K562 (cell line): ENCODE measurements at regions not wholly inside any gene's neighbourhood (a gene's known extent, or its start where the extent isn't known, plus 50 kb on each side); places are given as distances from the start of the nearest gene placed in this dataset.

Source experiments
- ATAC-seq: fragments of 200-7000 bp; cut with Tn5 transposase; 3 replicates; pipeline ENCODE4 v1.9.1; 2020; ENCODE audit warnings: moderate library complexity
- BruUV-seq: library from RNA; stranded (reverse); fragments of 400-500 nt; replicated peaks from 2 replicates; lab custom pipeline; 2021; lab: Mats Ljungman, UMichigan
- CTCF ChIA-PET: fragments of 300-600 bp; formaldehyde crosslinking; extraction: SDS; loops from one replicate; lab custom pipeline; 2021; ENCODE audit warnings: low intra/inter-chr PET ratio; lab: Yijun Ruan, JAX
- POLR2A ChIA-PET: fragments of 300-600, 350-650 bp; sonication (Branson Sonifier 250); formaldehyde crosslinking; extraction: SDS; loops from one replicate; lab custom pipeline; 2021; ENCODE audit warnings: antibody characterized with exemption, inconsistent platforms; lab: Yijun Ruan, JAX
- DNase-seq, 4 experiments: peaks; one replicate each; pipeline versions ENCODE4 v3.0.0 to v3.0.0-alpha.2; 2011 to 2018; ENCODE audit warnings: low spot score in 3 of 4, mixed read lengths in 3 of 4; ENCODE audit errors: extremely low read depth in 1 of 4
- FAIRE-seq: peaks from 2 replicates; lab custom pipeline; 2011; peaks lifted over from hg19 to GRCh38; lab: Jason Lieb, UNC
- H2AFZ ChIP-seq: 2 replicates; pipeline ENCODE4 v1.6.0; 2011; ENCODE audit warnings: low read depth, low read length, control low read depth, inconsistent platforms
- H3K27ac ChIP-seq: fragments of 200-600 bp; 3 replicates; pipeline ENCODE4 v1.8.0; 2011; ENCODE audit warnings: low read depth, mild to moderate bottlenecking, control low read depth, inconsistent platforms, low read length, moderate library complexity, mixed read lengths; ENCODE audit errors: extremely low read depth
- H3K27me3 ChIP-seq, 2 experiments: fragments of 300-600 bp in 1 of 2; 2 replicates in 1 of 2; 3 replicates in 1 of 2; pipeline versions ENCODE4 v1.6.0 to v1.8.0; 2011; ENCODE audit warnings: inconsistent platforms in 2 of 2, low read length in 2 of 2, mild to moderate bottlenecking in 1 of 2, mixed read lengths in 1 of 2, moderate library complexity in 1 of 2; ENCODE audit not compliant: control insufficient read depth in 2 of 2, insufficient read depth in 2 of 2
- H3K36me3 ChIP-seq: fragments of 300-600 bp; 3 replicates; pipeline ENCODE4 v1.8.0; 2011; ENCODE audit warnings: mild to moderate bottlenecking, low read length, inconsistent platforms; ENCODE audit not compliant: control insufficient read depth, insufficient read depth
- H3K4me1 ChIP-seq, 2 experiments: fragments of 200-600 bp in 1 of 2; replicated peaks in 1 of 2; 2 replicates in 1 of 2; 3 replicates in 1 of 2; pipeline versions ENCODE4 v1.5.1 to v1.8.0; 2011; ENCODE audit warnings: inconsistent platforms in 2 of 2, low read length in 2 of 2, mild to moderate bottlenecking in 1 of 2, mixed read lengths in 1 of 2, moderate library complexity in 1 of 2; ENCODE audit not compliant: control insufficient read depth in 2 of 2, insufficient read depth in 2 of 2
- H3K4me2 ChIP-seq: 2 replicates; pipeline ENCODE4 v1.6.1; 2011; ENCODE audit warnings: low read length, control low read depth, inconsistent platforms, mixed read lengths; ENCODE audit not compliant: insufficient read depth
- H3K4me3 ChIP-seq: fragments of 200-600 bp; sonication (generic), shearing (Covaris generic); 2 replicates; pipeline ENCODE4 v1.5.1; 2016; ENCODE audit warnings: control low read depth, inconsistent platforms
- H3K79me2 ChIP-seq: fragments of 200-600 bp; 3 replicates; pipeline ENCODE4 v1.8.0; 2011; ENCODE audit warnings: low read length, inconsistent platforms; ENCODE audit not compliant: control insufficient read depth, insufficient read depth
- H3K9ac ChIP-seq, 2 experiments: 2 replicates each; pipeline versions ENCODE4 v1.6.0 to v1.6.1; 2011; ENCODE audit warnings: low read depth in 2 of 2, low read length in 2 of 2, control low read depth in 1 of 2, inconsistent platforms in 1 of 2, mild to moderate bottlenecking in 1 of 2, mixed read lengths in 1 of 2; ENCODE audit not compliant: insufficient read depth in 1 of 2
- H3K9me1 ChIP-seq: one replicate; pipeline ENCODE4 v1.6.0; 2011; ENCODE audit warnings: inconsistent platforms, mild to moderate bottlenecking, low read length, moderate library complexity; ENCODE audit not compliant: control insufficient read depth, insufficient read depth
- H3K9me3 ChIP-seq: replicated peaks from 2 replicates; pipeline ENCODE4 v1.5.1; 2011; ENCODE audit warnings: low read depth, low read length, inconsistent platforms; ENCODE audit not compliant: control insufficient read depth, insufficient read depth
- H4K20me1 ChIP-seq: replicated peaks from 2 replicates; pipeline ENCODE4 v1.6.1; 2011; ENCODE audit warnings: low read length, inconsistent platforms, mixed read lengths; ENCODE audit not compliant: control insufficient read depth, insufficient read depth
- BCOR ChIP-seq: fragments of 450-650 bp; IDR thresholded peaks from 2 replicates; pipeline ENCODE4 v1.6.1; 2016
- CEBPG ChIP-seq, 3 experiments: fragments of 200-800 bp in 1 of 3; sonication (Bioruptor generic) in 1 of 3; sonication (generic) in 1 of 3; formaldehyde crosslinking in 1 of 3; IDR thresholded peaks in 2 of 3; conservative IDR thresholded peaks in 1 of 3; 2 replicates each; pipeline versions ENCODE4 v1.6.1 to v1.8.0; 2016 to 2022; ENCODE audit warnings: missing compliant biosample characterization in 2 of 3, missing genetic modification characterization in 2 of 3, mild to moderate bottlenecking in 1 of 3, missing genetic modification reagents in 1 of 3
- CSDE1 ChIP-seq, 2 experiments: fragments of 450-650 bp; IDR thresholded peaks; 2 replicates each; pipeline ENCODE4 v1.6.1; 2016; ENCODE audit warnings: mild to moderate bottlenecking in 1 of 2
- HOXB6 ChIP-seq: fragments of 250-450 bp; sonication (Bioruptor Pico); IDR thresholded peaks from 2 replicates; pipeline ENCODE4 v1.5.1; 2022; ENCODE audit warnings: mild to moderate bottlenecking, borderline replicate concordance
- IFI16 ChIP-seq: fragments of 250-450 bp; sonication (Bioruptor Pico); IDR thresholded peaks from 2 replicates; pipeline ENCODE4 v2.1.2; 2022; ENCODE audit warnings: mild to moderate bottlenecking, inconsistent platforms
- MTF1 ChIP-seq: fragments of 250-450 bp; sonication (Bioruptor Pico); IDR thresholded peaks from 2 replicates; pipeline ENCODE4 v1.9.0; 2021; ENCODE audit warnings: moderate library complexity, mild to moderate bottlenecking, inconsistent platforms, borderline replicate concordance
- MXD1 ChIP-seq: fragments of 250-450 bp; sonication (Bioruptor Pico); IDR thresholded peaks from 2 replicates; pipeline ENCODE4 v1.8.0; 2021; ENCODE audit warnings: borderline replicate concordance, mild to moderate bottlenecking, moderate library complexity; ENCODE audit not compliant: poor library complexity, severe bottlenecking
- NKRF ChIP-seq: fragments of 450-650 bp; IDR thresholded peaks from 2 replicates; pipeline ENCODE4 v1.6.1; 2016; ENCODE audit warnings: borderline replicate concordance
- NUFIP1 ChIP-seq: fragments of 450-650 bp; IDR thresholded peaks from 2 replicates; pipeline ENCODE4 v1.6.1; 2018; ENCODE audit not compliant: partially characterized antibody
- SIN3A ChIP-seq, 2 experiments: fragments of 150-350 bp in 1 of 2; IDR thresholded peaks; 2 replicates each; pipeline ENCODE4 v1.6.1; 2011 to 2016; ENCODE audit warnings: borderline replicate concordance in 2 of 2, low read depth in 2 of 2, low read length in 2 of 2, mild to moderate bottlenecking in 2 of 2, moderate library complexity in 2 of 2; ENCODE audit not compliant: control insufficient read depth in 1 of 2
- TGIF2 ChIP-seq: sonication (generic); formaldehyde crosslinking; IDR thresholded peaks from 2 replicates; pipeline ENCODE4 v1.8.1; 2022; ENCODE audit warnings: mild to moderate bottlenecking, missing genetic modification reagents, moderate library complexity
- U2AF2 ChIP-seq: fragments of 200-400 bp; formaldehyde crosslinking; optimal IDR thresholded peaks from 2 replicates; pipeline ENCODE3; 2017; ENCODE audit warnings: low read depth, mild to moderate bottlenecking, low read length
- YBX1 ChIP-seq: fragments of 450-650 bp; IDR thresholded peaks from 2 replicates; pipeline ENCODE4 v1.7.1; 2016; ENCODE audit warnings: mild to moderate bottlenecking
- ZBED1 ChIP-seq: IDR thresholded peaks from 2 replicates; pipeline ENCODE4 v1.6.1; 2014
- ZBTB8A ChIP-seq: fragments of 450-650 bp; IDR thresholded peaks from 2 replicates; pipeline ENCODE4 v1.6.1; 2018; ENCODE audit warnings: mild to moderate bottlenecking, moderate library complexity; ENCODE audit not compliant: partially characterized antibody
- ZNF766 ChIP-seq: fragments of 200-800 bp; sonication (Bioruptor generic); conservative IDR thresholded peaks from 2 replicates; pipeline ENCODE4 v1.6.1; 2016; ENCODE audit warnings: missing genetic modification characterization, missing compliant biosample characterization
- ZNF778 ChIP-seq: fragments of 450-650 bp; formaldehyde crosslinking; IDR thresholded peaks from 2 replicates; pipeline ENCODE4 v1.4.0; 2020; ENCODE audit warnings: mild to moderate bottlenecking, moderate library complexity
- ZSCAN32 ChIP-seq: fragments of 450-650 bp; formaldehyde crosslinking; IDR thresholded peaks from 2 replicates; pipeline ENCODE4 v1.4.0; 2020; ENCODE audit warnings: mild to moderate bottlenecking, moderate library complexity
- WGBS: fragments of 100-300 bp; shearing (Covaris generic); methylation state at CpG from one replicate; pipeline ENCODE4 v1.1.6; 2016; ENCODE audit warnings: low coverage, mixed read lengths; ENCODE audit not compliant: insufficient coverage; ENCODE audit errors: missing lambda C conversion rate; 5-methylcytosine and 5-hydroxymethylcytosine counted together
- in situ Hi-C: fragments of 300-500 bp; cut with MboI; formaldehyde crosslinking; loops from 4 replicates; pipeline ENCODE4 v1.15.0; 2018; ENCODE audit warnings: inconsistent platforms, mixed read lengths
- intact Hi-C: fragments of 100-400 bp; cut with micrococcal nuclease; formaldehyde crosslinking; loops from 2 replicates; pipeline ENCODE4 v1.14.2; 2022
- TF ChIP-seq, protein P1 (sequence below), 3 experiments: fragments of 200-800 bp in 1 of 3; sonication (Bioruptor generic) in 1 of 3; sonication (generic) in 1 of 3; formaldehyde crosslinking in 1 of 3; IDR thresholded peaks; 2 replicates each; pipeline versions ENCODE4 v1.6.1 to v1.8.0; 2016 to 2022; ENCODE audit warnings: mild to moderate bottlenecking in 2 of 3, missing compliant biosample characterization in 2 of 3, missing genetic modification characterization in 2 of 3, missing genetic modification reagents in 1 of 3

GRCh38 chr4:13944095-13944511 lies 316.6 kb upstream of the BOD1L1 start (continued):
- TF ChIP-seq CEBPG (CRISPR knock-in tag; IDR thresholded peaks at IDR 0.05) (no peak), CEBPG (tag; conservative IDR thresholded peaks at IDR 0.05 in 1 of 2, IDR thresholded peaks at IDR 0.05 in 1 of 2) (no peak), ZBED1 (no peak), ZNF778 (no peak), IFI16 (CRISPR knock-in tag) (no peak), NUFIP1 (no peak), BCOR (no peak)

DNA sequence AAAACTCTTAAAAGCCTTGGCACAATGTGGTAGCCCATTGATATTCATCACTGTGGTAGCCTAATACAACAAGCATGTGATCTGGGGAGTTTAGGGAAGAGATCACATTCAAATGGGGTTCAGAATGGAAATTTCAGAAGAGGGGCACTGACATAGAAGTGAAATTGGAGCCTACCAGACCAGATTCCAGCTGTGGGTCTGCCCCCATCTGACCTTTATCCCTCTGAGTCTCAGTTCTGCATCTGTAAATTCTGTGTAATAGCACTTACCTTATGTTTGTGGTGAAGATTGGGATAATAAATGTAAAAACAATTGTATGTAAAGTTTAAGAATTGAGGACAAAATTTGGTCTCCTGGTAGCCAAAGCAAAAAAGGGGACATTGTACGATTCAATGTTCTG lies 320.4 kb upstream of the BOD1L1 start:
- in situ Hi-C loops (no loop called here), intact Hi-C loops (no loop called here)
- ATAC-seq (no peak), DNase-seq (no peak), FAIRE-seq (no peak)
- H4K20me1 ChIP-seq = no peaks in the 10 kb centered on the region
- H3K9ac ChIP-seq = no peak overlapping the region
- no peaks in the 10 kb centered on the region for H3K9me1 ChIP-seq
- TF ChIP-seq SIN3A (IDR thresholded peaks at IDR 0.05; ENCODE audit: borderline replicate concordance in 2 of 2, control insufficient read depth in 1 of 2, low read depth in 2 of 2, low read length in 2 of 2) (no peak), NKRF (no peak), MTF1 (CRISPR knock-in tag) (no peak), HOXB6 (no peak), TGIF2 (CRISPR knock-in tag) (no peak), CSDE1 (IDR thresholded peaks at IDR 0.05) (no peak), U2AF2 (no peak), YBX1 (no peak), MXD1 (CRISPR knock-in tag) (no peak), ZNF766 (CRISPR knock-in tag) (no peak), ZSCAN32 (CRISPR knock-in tag) (no peak), ZBTB8A (no peak)
- TF ChIP-seq, protein P1, sequence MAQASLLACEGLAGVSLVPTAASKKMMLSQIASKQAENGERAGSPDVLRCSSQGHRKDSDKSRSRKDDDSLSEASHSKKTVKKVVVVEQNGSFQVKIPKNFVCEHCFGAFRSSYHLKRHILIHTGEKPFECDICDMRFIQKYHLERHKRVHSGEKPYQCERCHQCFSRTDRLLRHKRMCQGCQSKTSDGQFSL (CRISPR knock-in tag; IDR thresholded peaks at IDR 0.05) = no peak
- TF ChIP-seq, protein P1 (tag; IDR thresholded peaks at IDR 0.05) = no peak
- H3K4me2 ChIP-seq = no peak overlapping the region
- no peak overlapping the region for H2AFZ ChIP-seq
- BruUV-seq = no TSS peak
- H3K27ac ChIP-seq = no peak overlapping the region
- H3K9me3 ChIP-seq = no peaks in the 10 kb centered on the region
- H3K4me1 ChIP-seq = no peaks in the 10 kb centered on the region
- no peaks in the 10 kb centered on the region for H3K36me3 ChIP-seq
- CTCF ChIA-PET = no interaction called here
- H3K4me3 ChIP-seq = no peak overlapping the region
- POLR2A ChIA-PET = interaction anchor here (0.7 kb wide), 1 partner anchor 9 kb away, joined by 3 read pairs; no protein-coding TSS in a partner anchor
- H3K79me2 ChIP-seq = no peaks in the 10 kb centered on the region
- 18% methylated on average over 1 of the region's 1 CpG for WGBS
- H3K27me3 ChIP-seq = no peaks in the 10 kb centered on the region
